ENCODE measurements at regions not wholly inside any gene's neighbourhood (a gene's known extent, or its start where the extent isn't known, plus 50 kb on each side); places are given as distances from the start of the nearest gene placed in this dataset.

- Histone ChIP-seq H3K27ac (no peak overlapping the region), H3K27me3 (no peaks in the 10 kb centered on the region), H3K9me3 (no peaks in the 10 kb centered on the region), H3K4me3 (replicated peaks in 1 of 3) (no peak overlapping the region), H3K36me3 (no peaks in the 10 kb centered on the region), H3K4me1 (no peaks in the 10 kb centered on the region)
- intact Hi-C loops (cut with DNase I), result no loop called here
- WGBS, 2 donors, result 24 to 32% methylated on average over 7 of the region's 7 CpGs
- peak; percentile 32 to 50 for DNase-seq
- TF ChIP-seq, protein P1, sequence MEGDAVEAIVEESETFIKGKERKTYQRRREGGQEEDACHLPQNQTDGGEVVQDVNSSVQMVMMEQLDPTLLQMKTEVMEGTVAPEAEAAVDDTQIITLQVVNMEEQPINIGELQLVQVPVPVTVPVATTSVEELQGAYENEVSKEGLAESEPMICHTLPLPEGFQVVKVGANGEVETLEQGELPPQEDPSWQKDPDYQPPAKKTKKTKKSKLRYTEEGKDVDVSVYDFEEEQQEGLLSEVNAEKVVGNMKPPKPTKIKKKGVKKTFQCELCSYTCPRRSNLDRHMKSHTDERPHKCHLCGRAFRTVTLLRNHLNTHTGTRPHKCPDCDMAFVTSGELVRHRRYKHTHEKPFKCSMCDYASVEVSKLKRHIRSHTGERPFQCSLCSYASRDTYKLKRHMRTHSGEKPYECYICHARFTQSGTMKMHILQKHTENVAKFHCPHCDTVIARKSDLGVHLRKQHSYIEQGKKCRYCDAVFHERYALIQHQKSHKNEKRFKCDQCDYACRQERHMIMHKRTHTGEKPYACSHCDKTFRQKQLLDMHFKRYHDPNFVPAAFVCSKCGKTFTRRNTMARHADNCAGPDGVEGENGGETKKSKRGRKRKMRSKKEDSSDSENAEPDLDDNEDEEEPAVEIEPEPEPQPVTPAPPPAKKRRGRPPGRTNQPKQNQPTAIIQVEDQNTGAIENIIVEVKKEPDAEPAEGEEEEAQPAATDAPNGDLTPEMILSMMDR (IDR thresholded peaks at IDR 0.05), result no peak
- TF ChIP-seq POLR2A (IDR thresholded peaks at IDR 0.05), result no peak
Measured at GRCh38 chr9:27701587-27701986, 128.3 kb upstream of the C9orf72 start.

- TF ChIP-seq, protein P1 (IDR thresholded peaks at IDR 0.05), result no peak
- no peak for TF ChIP-seq POLR2A (IDR thresholded peaks at IDR 0.05)
- intact Hi-C loops (cut with DNase I), result no loop called here
- no peak overlapping the region for H3K27ac ChIP-seq
- no peak for DNase-seq
- no peaks in the 10 kb centered on the region for H3K4me1 ChIP-seq
- H3K9me3 ChIP-seq, result no peaks in the 10 kb centered on the region
- H3K36me3 ChIP-seq, result no peaks in the 10 kb centered on the region
- no peak overlapping the region for H3K4me3 ChIP-seq (replicated peaks in 1 of 3)
- WGBS, 2 donors, result 79 to 87% methylated on average over 2 of the region's 2 CpGs
- H3K27me3 ChIP-seq, result no peaks in the 10 kb centered on the region
Measured at GRCh38 chr9:27703216-27703980, 130.1 kb upstream of the C9orf72 start.

DNA sequence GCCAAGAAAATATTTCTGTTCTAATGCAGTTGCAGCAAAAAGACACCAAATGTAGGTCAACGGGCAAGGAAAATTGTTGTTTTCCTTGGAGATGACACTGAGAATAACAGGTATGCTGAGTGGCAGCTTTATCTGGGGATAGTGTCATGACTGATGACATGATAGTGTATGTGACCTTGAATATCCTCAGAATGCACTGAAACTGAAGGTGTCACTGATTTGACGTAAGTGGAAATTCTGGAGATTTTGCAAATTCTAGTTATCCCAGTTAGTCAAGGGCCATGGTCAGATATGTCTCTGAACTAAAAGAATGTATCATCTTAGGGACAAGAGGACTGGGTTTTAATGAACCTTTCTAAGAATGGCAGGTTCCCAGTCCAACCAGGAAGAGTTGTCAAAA, 138.0 kb upstream of the C9orf72 start:
- Histone ChIP-seq H3K36me3 (no peaks in the 10 kb centered on the region), H3K27me3 (no peaks in the 10 kb centered on the region), H3K27ac (no peak overlapping the region), H3K9me3 (no peaks in the 10 kb centered on the region), H3K4me3 (replicated peaks in 1 of 3) (no peak overlapping the region), H3K4me1 (no peaks in the 10 kb centered on the region)
- no peak for DNase-seq
- intact Hi-C loops (cut with DNase I), result no loop called here
- TF ChIP-seq, protein P1 (IDR thresholded peaks at IDR 0.05), result no peak
- no peak for TF ChIP-seq POLR2A (IDR thresholded peaks at IDR 0.05)
- 94 to 95% methylated on average over 2 of the region's 2 CpGs for WGBS, 2 donors

- no peak for DNase-seq
- intact Hi-C loops (cut with DNase I), result no loop called here
- H3K4me1 ChIP-seq, result no peaks in the 10 kb centered on the region
- H3K27ac ChIP-seq, result no peak overlapping the region
- H3K4me3 ChIP-seq (replicated peaks in 1 of 3), result no peak overlapping the region
- 60 to 64% methylated on average over 7 of the region's 7 CpGs for WGBS, 2 donors
- H3K27me3 ChIP-seq, result no peaks in the 10 kb centered on the region
- no peaks in the 10 kb centered on the region for H3K9me3 ChIP-seq
- no peaks in the 10 kb centered on the region for H3K36me3 ChIP-seq
- no peak for TF ChIP-seq POLR2A (IDR thresholded peaks at IDR 0.05)
- TF ChIP-seq, protein P1 (IDR thresholded peaks at IDR 0.05), result no peak
Measured at GRCh38 chr9:27712806-27713205, 139.5 kb upstream of the C9orf72 start.

DNA sequence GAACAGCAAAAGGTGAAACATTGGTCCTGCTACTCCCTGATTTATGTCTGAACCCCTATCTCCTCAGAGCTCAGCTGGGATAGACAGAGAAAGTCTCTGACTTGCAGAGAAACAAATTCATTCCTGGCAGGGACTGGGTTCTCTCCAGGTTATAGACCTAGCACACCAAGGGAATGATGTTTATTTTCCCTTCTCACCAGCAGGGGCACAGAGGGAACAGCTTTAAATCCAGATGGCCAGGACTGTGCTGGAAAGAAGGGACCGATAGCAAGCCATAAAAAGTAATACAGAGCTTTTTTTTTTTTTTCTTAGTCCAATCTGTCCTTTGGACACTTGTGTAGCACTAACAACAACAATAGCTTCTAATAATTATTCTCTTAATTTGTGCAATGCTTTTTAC, 141.1 kb upstream of the C9orf72 start:
- 79 to 90% methylated on average over 1 of the region's 1 CpG for WGBS, 2 donors
- Histone ChIP-seq H3K4me1 (no peaks in the 10 kb centered on the region), H3K36me3 (no peaks in the 10 kb centered on the region), H3K4me3 (replicated peaks in 1 of 3) (no peak overlapping the region), H3K27ac (no peak overlapping the region), H3K27me3 (no peaks in the 10 kb centered on the region), H3K9me3 (no peaks in the 10 kb centered on the region)
- no peak for TF ChIP-seq POLR2A (IDR thresholded peaks at IDR 0.05)
- TF ChIP-seq, protein P1 (IDR thresholded peaks at IDR 0.05), result no peak
- intact Hi-C loops (cut with DNase I), result no loop called here
- DNase-seq, result no peak

Measured in thyroid gland (tissue), 4 donors.